A673 (cell line): ENCODE measurements at regions not wholly inside any gene's neighbourhood (a gene's known extent, or its start where the extent isn't known, plus 50 kb on each side); places are given as distances from the start of the nearest gene placed in this dataset.

Source experiments
- CTCF ChIP-seq: fragments of 300-800, 200-600 bp; sonication (generic); conservative IDR thresholded peaks from 2 replicates; pipeline ENCODE4 v1.5.1; 2017; ENCODE audit warnings: low read depth, mild to moderate bottlenecking, antibody characterized with exemption, low read length, moderate library complexity, mixed read lengths
- EZH2 ChIP-seq: fragments of 200-600 bp; sonication (generic); IDR thresholded peaks from 2 replicates; pipeline ENCODE4 v1.6.1; 2017; ENCODE audit warnings: borderline replicate concordance, low read depth, mild to moderate bottlenecking, mixed read lengths, antibody characterized with exemption, low read length; ENCODE audit not compliant: poor library complexity, severe bottlenecking

- TF ChIP-seq CTCF (no peak), EZH2 (no peak)
Measured at GRCh38 chr4:26130841-26131432, 189.9 kb upstream of the RBPJ start.
